Gastroesophageal sphincter (tissue), 3 donors: ENCODE measurements at regions not wholly inside any gene's neighbourhood (a gene's known extent, or its start where the extent isn't known, plus 50 kb on each side); places are given as distances from the start of the nearest gene placed in this dataset.

ENCODE experiments used
- CTCF ChIP-seq, 4 experiments: fragments of 200-600 bp in 2 of 4; fragments of 450-650 bp in 2 of 4; sonication (generic) in 1 of 4; IDR thresholded peaks; one replicate each; pipeline ENCODE4 v1.5.1; 2017 to 2019; ENCODE audit warnings: antibody characterized with exemption in 4 of 4, mild to moderate bottlenecking in 2 of 4, moderate library complexity in 2 of 4
- POLR2A ChIP-seq, 2 donors: fragments of 450-650 bp; IDR thresholded peaks; one replicate each; pipeline ENCODE4 v1.6.1; 2017; ENCODE audit warnings: antibody characterized with exemption in 2 of 2, mild to moderate bottlenecking in 2 of 2, moderate library complexity in 1 of 2
- POLR2AphosphoS5 ChIP-seq: sonication (generic); formaldehyde crosslinking; IDR thresholded peaks from one replicate; pipeline ENCODE4 v1.6.1; 2017; ENCODE audit warnings: antibody characterized with exemption

GRCh38 chr16:5635331-5635730 is 537.7 kb upstream of the EEF2KMT start:
- TF ChIP-seq CTCF (IDR thresholded peaks at IDR 0.05) = no peak
- no peak for TF ChIP-seq POLR2A (IDR thresholded peaks at IDR 0.05)
- TF ChIP-seq POLR2AphosphoS5 = no peak
